Liver (tissue), 2 donors: ENCODE measurements at regions not wholly inside any gene's neighbourhood (a gene's known extent, or its start where the extent isn't known, plus 50 kb on each side); places are given as distances from the start of the nearest gene placed in this dataset.

Experiments
- GABPA ChIP-seq, 2 donors: IDR thresholded peaks in 1 of 2; conservative IDR thresholded peaks in 1 of 2; 2 replicates each; pipeline ENCODE4 v1.6.1; 2016; ENCODE audit warnings: antibody characterized with exemption in 2 of 2, mild to moderate bottlenecking in 1 of 2, moderate library complexity in 1 of 2
- HNF4G ChIP-seq: IDR thresholded peaks from 2 replicates; pipeline ENCODE4 v1.6.1; 2016; ENCODE audit warnings: antibody characterized with exemption
- SP1 ChIP-seq: IDR thresholded peaks from 2 replicates; pipeline ENCODE4 v1.6.1; 2018; ENCODE audit warnings: antibody characterized with exemption, mild to moderate bottlenecking
- YY1 ChIP-seq: IDR thresholded peaks from 2 replicates; pipeline ENCODE4 v1.6.1; 2016; ENCODE audit warnings: antibody characterized with exemption, mild to moderate bottlenecking
- TF ChIP-seq, protein P1 (sequence below): IDR thresholded peaks from 2 replicates; pipeline ENCODE4 v1.6.1; 2016; ENCODE audit warnings: antibody characterized with exemption
- donor health status: healthy.

GRCh38 chr3:70138606-70139005 is 139.1 kb downstream of the SAMMSON start (continued):
- TF ChIP-seq GABPA (IDR thresholded peaks at IDR 0.05 in 1 of 2, conservative IDR thresholded peaks at IDR 0.05 in 1 of 2) (no peak), SP1 (no peak), YY1 (no peak), HNF4G (no peak)
- TF ChIP-seq, protein P1, sequence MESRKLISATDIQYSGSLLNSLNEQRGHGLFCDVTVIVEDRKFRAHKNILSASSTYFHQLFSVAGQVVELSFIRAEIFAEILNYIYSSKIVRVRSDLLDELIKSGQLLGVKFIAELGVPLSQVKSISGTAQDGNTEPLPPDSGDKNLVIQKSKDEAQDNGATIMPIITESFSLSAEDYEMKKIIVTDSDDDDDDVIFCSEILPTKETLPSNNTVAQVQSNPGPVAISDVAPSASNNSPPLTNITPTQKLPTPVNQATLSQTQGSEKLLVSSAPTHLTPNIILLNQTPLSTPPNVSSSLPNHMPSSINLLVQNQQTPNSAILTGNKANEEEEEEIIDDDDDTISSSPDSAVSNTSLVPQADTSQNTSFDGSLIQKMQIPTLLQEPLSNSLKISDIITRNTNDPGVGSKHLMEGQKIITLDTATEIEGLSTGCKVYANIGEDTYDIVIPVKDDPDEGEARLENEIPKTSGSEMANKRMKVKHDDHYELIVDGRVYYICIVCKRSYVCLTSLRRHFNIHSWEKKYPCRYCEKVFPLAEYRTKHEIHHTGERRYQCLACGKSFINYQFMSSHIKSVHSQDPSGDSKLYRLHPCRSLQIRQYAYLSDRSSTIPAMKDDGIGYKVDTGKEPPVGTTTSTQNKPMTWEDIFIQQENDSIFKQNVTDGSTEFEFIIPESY: no peak
